ENCODE measurements at regions not wholly inside any gene's neighbourhood (a gene's known extent, or its start where the extent isn't known, plus 50 kb on each side); places are given as distances from the start of the nearest gene placed in this dataset.
"Not testable (repeated sequence)": the region's sequence is repeated elsewhere in the genome, so short reads cannot be mapped to it uniquely, and the experiment has no call there.

- no peaks in the 10 kb centered on the region for H3K4me1 ChIP-seq (ENCODE audit: insufficient read depth, low read length, poor library complexity, severe bottlenecking)
- no peaks in the 10 kb centered on the region for H3K79me2 ChIP-seq (ENCODE audit: insufficient read depth, low read length)
- TF ChIP-seq EZH2phosphoT487 (IDR thresholded peaks at IDR 0.05; ENCODE audit: borderline replicate concordance): no peak
- TF ChIP-seq, protein P1, sequence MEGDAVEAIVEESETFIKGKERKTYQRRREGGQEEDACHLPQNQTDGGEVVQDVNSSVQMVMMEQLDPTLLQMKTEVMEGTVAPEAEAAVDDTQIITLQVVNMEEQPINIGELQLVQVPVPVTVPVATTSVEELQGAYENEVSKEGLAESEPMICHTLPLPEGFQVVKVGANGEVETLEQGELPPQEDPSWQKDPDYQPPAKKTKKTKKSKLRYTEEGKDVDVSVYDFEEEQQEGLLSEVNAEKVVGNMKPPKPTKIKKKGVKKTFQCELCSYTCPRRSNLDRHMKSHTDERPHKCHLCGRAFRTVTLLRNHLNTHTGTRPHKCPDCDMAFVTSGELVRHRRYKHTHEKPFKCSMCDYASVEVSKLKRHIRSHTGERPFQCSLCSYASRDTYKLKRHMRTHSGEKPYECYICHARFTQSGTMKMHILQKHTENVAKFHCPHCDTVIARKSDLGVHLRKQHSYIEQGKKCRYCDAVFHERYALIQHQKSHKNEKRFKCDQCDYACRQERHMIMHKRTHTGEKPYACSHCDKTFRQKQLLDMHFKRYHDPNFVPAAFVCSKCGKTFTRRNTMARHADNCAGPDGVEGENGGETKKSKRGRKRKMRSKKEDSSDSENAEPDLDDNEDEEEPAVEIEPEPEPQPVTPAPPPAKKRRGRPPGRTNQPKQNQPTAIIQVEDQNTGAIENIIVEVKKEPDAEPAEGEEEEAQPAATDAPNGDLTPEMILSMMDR (conservative IDR thresholded peaks at IDR 0.05; ENCODE audit: low read length): no peak
- no peaks in the 10 kb centered on the region for H3F3A ChIP-seq (ENCODE audit: low read depth)
- H3K36me3 ChIP-seq (ENCODE audit: insufficient read depth, low read length): no peaks in the 10 kb centered on the region
- H2AFZ ChIP-seq (ENCODE audit: low read length): no peak overlapping the region
- H3K9me2 ChIP-seq (replicated peaks; ENCODE audit: low read depth, low read length): no peaks in the 10 kb centered on the region
- H3K4me2 ChIP-seq (ENCODE audit: low read depth, low read length, poor library complexity, severe bottlenecking): no peak overlapping the region
- H3K9me3 ChIP-seq (ENCODE audit: insufficient read depth, low read depth, low read length): no peaks in the 10 kb centered on the region; the same call in 1 of the 2 replicates
- H3K27me3 ChIP-seq (ENCODE audit: insufficient read depth, low read length, poor library complexity, severe bottlenecking): no peaks in the 10 kb centered on the region
- no peak overlapping the region for H3K4me3 ChIP-seq (ENCODE audit: low read length, poor library complexity, severe bottlenecking)
- H3K9ac ChIP-seq (ENCODE audit: low read depth, low read length, poor library complexity, severe bottlenecking): no peak overlapping the region
- no peaks in the 10 kb centered on the region for H4K20me1 ChIP-seq (ENCODE audit: insufficient read depth, low read length, poor library complexity, severe bottlenecking)
These were observed 580.0 kb downstream of the SUCLG1 start for GRCh38 chr2:83879127-83879526.

- not testable (repeated sequence) for H3K9ac ChIP-seq (ENCODE audit: low read depth, low read length, poor library complexity, severe bottlenecking); H3K9me2 ChIP-seq (replicated peaks; ENCODE audit: low read depth, low read length); H3K4me3 ChIP-seq (ENCODE audit: low read length, poor library complexity, severe bottlenecking); H3K79me2 ChIP-seq (ENCODE audit: insufficient read depth, low read length); H3K4me2 ChIP-seq (ENCODE audit: low read depth, low read length, poor library complexity, severe bottlenecking); H3F3A ChIP-seq (ENCODE audit: low read depth); H3K4me1 ChIP-seq (ENCODE audit: insufficient read depth, low read length, poor library complexity, severe bottlenecking); H3K27me3 ChIP-seq (ENCODE audit: insufficient read depth, low read length, poor library complexity, severe bottlenecking); H3K9me3 ChIP-seq (ENCODE audit: insufficient read depth, low read depth, low read length); H3K36me3 ChIP-seq (ENCODE audit: insufficient read depth, low read length); H2AFZ ChIP-seq (ENCODE audit: low read length); H4K20me1 ChIP-seq (ENCODE audit: insufficient read depth, low read length, poor library complexity, severe bottlenecking)
These were observed 581.8 kb downstream of the SUCLG1 start for GRCh38 chr2:83877261-83877660.

DNA sequence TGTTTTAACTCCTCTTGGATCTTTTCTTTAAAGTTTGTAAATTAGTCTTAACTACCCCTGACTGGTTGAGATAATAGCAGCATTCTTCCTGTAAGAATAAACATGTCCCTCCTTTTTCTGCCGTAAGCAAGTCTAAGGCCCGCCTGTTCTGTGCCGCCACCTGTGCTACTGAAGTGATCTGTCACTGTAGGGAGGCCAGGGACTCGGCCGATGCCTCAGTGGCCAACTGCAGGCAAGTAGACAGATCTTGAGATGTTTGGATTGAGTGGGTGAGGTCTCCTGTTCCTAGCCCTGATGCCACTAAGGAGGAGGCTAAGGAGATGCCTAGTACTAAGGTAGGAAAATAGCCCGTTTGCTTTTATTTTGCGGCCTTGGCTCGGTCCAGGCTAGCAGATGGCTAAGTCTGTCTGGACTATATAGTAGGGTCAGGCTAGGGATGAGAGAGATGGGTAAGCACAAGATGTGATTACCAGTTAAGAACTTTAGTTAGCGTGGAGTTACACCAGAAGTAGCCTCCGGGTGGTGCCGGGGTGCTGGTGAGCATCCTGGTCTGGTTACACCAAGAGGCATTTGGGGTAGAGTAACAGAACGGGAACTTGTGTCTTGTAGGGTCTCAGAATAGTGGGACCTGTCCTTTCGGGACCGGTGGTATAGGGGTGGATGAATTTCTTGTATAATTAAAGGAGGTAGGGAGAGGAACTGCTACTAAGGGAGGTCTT is 584.2 kb downstream of the SUCLG1 start:
- no peaks in the 10 kb centered on the region for H3K36me3 ChIP-seq (ENCODE audit: insufficient read depth, low read length)
- no peaks in the 10 kb centered on the region for H3K79me2 ChIP-seq (ENCODE audit: insufficient read depth, low read length)
- H3K4me3 ChIP-seq (ENCODE audit: low read length, poor library complexity, severe bottlenecking): no peak overlapping the region
- H3K9me3 ChIP-seq (ENCODE audit: insufficient read depth, low read depth, low read length): no peaks in the 10 kb centered on the region; the same call in 1 of the 2 replicates
- no peaks in the 10 kb centered on the region for H3F3A ChIP-seq (ENCODE audit: low read depth)
- H3K9me2 ChIP-seq (replicated peaks; ENCODE audit: low read depth, low read length): no peaks in the 10 kb centered on the region
- no peaks in the 10 kb centered on the region for H3K27me3 ChIP-seq (ENCODE audit: insufficient read depth, low read length, poor library complexity, severe bottlenecking)
- no peak overlapping the region for H3K9ac ChIP-seq (ENCODE audit: low read depth, low read length, poor library complexity, severe bottlenecking)
- H4K20me1 ChIP-seq (ENCODE audit: insufficient read depth, low read length, poor library complexity, severe bottlenecking): no peaks in the 10 kb centered on the region
- no peak overlapping the region for H2AFZ ChIP-seq (ENCODE audit: low read length)
- no peak overlapping the region for H3K4me2 ChIP-seq (ENCODE audit: low read depth, low read length, poor library complexity, severe bottlenecking)
- H3K4me1 ChIP-seq (ENCODE audit: insufficient read depth, low read length, poor library complexity, severe bottlenecking): no peaks in the 10 kb centered on the region
- TF ChIP-seq, protein P1 (conservative IDR thresholded peaks at IDR 0.05; ENCODE audit: low read length): no peak
- TF ChIP-seq EZH2phosphoT487 (IDR thresholded peaks at IDR 0.05; ENCODE audit: borderline replicate concordance): no peak

DNA sequence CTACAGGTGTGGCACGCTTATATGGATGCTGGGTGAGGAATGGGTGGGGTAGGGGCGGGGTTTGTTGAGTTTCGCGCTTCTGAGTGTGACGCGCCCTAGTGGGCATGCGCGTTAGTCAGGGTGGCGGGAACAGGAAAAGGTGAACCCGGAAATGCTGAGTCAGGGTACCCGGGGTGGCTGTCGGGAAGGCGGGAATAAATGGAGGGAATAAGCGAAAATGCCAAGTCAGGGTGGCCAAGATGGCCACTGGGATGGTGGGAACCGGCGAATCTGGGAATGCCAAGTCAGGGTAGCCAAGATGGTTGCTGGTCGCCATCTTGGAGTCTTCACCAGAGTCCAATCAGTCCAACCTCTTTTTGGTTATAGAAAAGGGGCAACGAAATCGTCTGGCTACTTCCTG is 585.0 kb downstream of the SUCLG1 start:
- no peaks in the 10 kb centered on the region for H3K79me2 ChIP-seq (ENCODE audit: insufficient read depth, low read length)
- H2AFZ ChIP-seq (ENCODE audit: low read length): no peak overlapping the region
- no peak overlapping the region for H3K9ac ChIP-seq (ENCODE audit: low read depth, low read length, poor library complexity, severe bottlenecking)
- no peaks in the 10 kb centered on the region for H3K9me2 ChIP-seq (replicated peaks; ENCODE audit: low read depth, low read length)
- no peaks in the 10 kb centered on the region for H3K36me3 ChIP-seq (ENCODE audit: insufficient read depth, low read length)
- TF ChIP-seq, protein P1 (conservative IDR thresholded peaks at IDR 0.05; ENCODE audit: low read length): no peak
- no peak for TF ChIP-seq EZH2phosphoT487 (IDR thresholded peaks at IDR 0.05; ENCODE audit: borderline replicate concordance)
- no peak overlapping the region for H3K4me2 ChIP-seq (ENCODE audit: low read depth, low read length, poor library complexity, severe bottlenecking)
- no peaks in the 10 kb centered on the region; the same call in 1 of the 2 replicates for H3K9me3 ChIP-seq (ENCODE audit: insufficient read depth, low read depth, low read length)
- H4K20me1 ChIP-seq (ENCODE audit: insufficient read depth, low read length, poor library complexity, severe bottlenecking): no peaks in the 10 kb centered on the region
- no peaks in the 10 kb centered on the region for H3K27me3 ChIP-seq (ENCODE audit: insufficient read depth, low read length, poor library complexity, severe bottlenecking)
- H3K4me1 ChIP-seq (ENCODE audit: insufficient read depth, low read length, poor library complexity, severe bottlenecking): no peaks in the 10 kb centered on the region
- H3F3A ChIP-seq (ENCODE audit: low read depth): no peaks in the 10 kb centered on the region
- H3K4me3 ChIP-seq (ENCODE audit: low read length, poor library complexity, severe bottlenecking): no peak overlapping the region

All from Loucy (cell line).